HFFc6 (cell line): ENCODE measurements at regions not wholly inside any gene's neighbourhood (a gene's known extent, or its start where the extent isn't known, plus 50 kb on each side); places are given as distances from the start of the nearest gene placed in this dataset.

Experiments used
- DNase-seq: peaks from one replicate; pipeline ENCODE4 v3.0.0-alpha.2; 2018
- H3K27ac Mint-ChIP-seq: 2 replicates; pipeline ENCODE4 v1.8.0; 2020; ENCODE audit warnings: mild to moderate bottlenecking, mixed read lengths
- H3K27me3 Mint-ChIP-seq: 2 replicates; pipeline ENCODE4 v1.8.0; 2021; ENCODE audit warnings: mild to moderate bottlenecking, moderate library complexity, mixed read lengths; ENCODE audit not compliant: insufficient read depth
- H3K36me3 Mint-ChIP-seq: 2 replicates; pipeline ENCODE4 v1.8.0; 2021; ENCODE audit warnings: low read depth, mixed read lengths
- H3K4me1 Mint-ChIP-seq: 2 replicates; pipeline ENCODE4 v1.8.0; 2020; ENCODE audit warnings: low read depth, mixed read lengths
- H3K4me3 Mint-ChIP-seq: 2 replicates; pipeline ENCODE4 v1.8.0; 2020; ENCODE audit warnings: mild to moderate bottlenecking, moderate library complexity, mixed read lengths
- H3K9me3 Mint-ChIP-seq: 2 replicates; pipeline ENCODE4 v1.8.0; 2020; ENCODE audit warnings: mild to moderate bottlenecking, mixed read lengths
- CTCF ChIP-seq: fragments of 200-600 bp; sonication (generic); IDR thresholded peaks from 2 replicates; pipeline ENCODE4 v1.5.0; 2021; ENCODE audit warnings: antibody characterized with exemption, mild to moderate bottlenecking

- H3K9me3 Mint-ChIP-seq: peaks cover 52% of the 10 kb centered on the region
- TF ChIP-seq CTCF: no peak
- peak; percentile 39 for DNase-seq
- H3K27ac Mint-ChIP-seq: no peak overlapping the region
- no peaks in the 10 kb centered on the region for H3K4me1 Mint-ChIP-seq
- H3K27me3 Mint-ChIP-seq: no peaks in the 10 kb centered on the region
- H3K4me3 Mint-ChIP-seq: no peak overlapping the region
- peaks cover 8% of the 10 kb centered on the region; the same call in 1 of the 2 replicates for H3K36me3 Mint-ChIP-seq
These were observed 493.9 kb upstream of the ZNF385D start for GRCh38 chr3:22244761-22245521.

GRCh38 chr3:22245811-22246583 lies 495.0 kb upstream of the ZNF385D start:
- H3K36me3 Mint-ChIP-seq: no peaks in the 10 kb centered on the region
- no peak for TF ChIP-seq CTCF
- peaks cover 49% of the 10 kb centered on the region for H3K9me3 Mint-ChIP-seq
- DNase-seq: no peak
- no peaks in the 10 kb centered on the region for H3K4me1 Mint-ChIP-seq
- no peaks in the 10 kb centered on the region for H3K27me3 Mint-ChIP-seq
- no peak overlapping the region for H3K27ac Mint-ChIP-seq
- H3K4me3 Mint-ChIP-seq: no peak overlapping the region

- H3K4me1 Mint-ChIP-seq: no peaks in the 10 kb centered on the region
These were observed 498.6 kb upstream of the ZNF385D start for GRCh38 chr3:22249658-22250057.

DNA sequence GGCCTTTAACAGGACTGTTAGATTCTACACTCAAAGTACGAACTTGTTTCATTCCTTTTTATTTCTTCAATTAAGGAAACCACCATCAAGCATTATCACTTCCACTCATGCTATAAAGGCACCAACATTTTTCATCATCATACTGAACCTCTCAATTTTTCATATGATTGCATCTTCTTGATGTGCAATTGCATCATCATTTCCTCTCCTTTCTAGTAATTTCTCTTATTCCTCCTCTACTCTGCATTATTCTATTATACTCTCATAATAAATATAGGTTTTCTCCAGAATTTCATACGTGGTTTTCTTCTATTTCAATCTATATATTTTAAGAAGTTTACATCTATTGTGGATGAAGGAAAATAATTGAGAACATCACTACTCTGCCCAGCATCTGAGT lies 506.2 kb upstream of the ZNF385D start:
- no peak overlapping the region for H3K4me3 Mint-ChIP-seq
- H3K27ac Mint-ChIP-seq: no peak overlapping the region
- TF ChIP-seq CTCF: no peak
- no peak for DNase-seq
- no peaks in the 10 kb centered on the region for H3K36me3 Mint-ChIP-seq
- H3K9me3 Mint-ChIP-seq: peaks cover 15% of the 10 kb centered on the region
- no peaks in the 10 kb centered on the region for H3K4me1 Mint-ChIP-seq
- no peaks in the 10 kb centered on the region for H3K27me3 Mint-ChIP-seq

More at GRCh38 chr3:22249658-22250057, 498.6 kb upstream of the ZNF385D start:
- Mint-ChIP-seq H3K36me3 (no peaks in the 10 kb centered on the region), H3K9me3 (peaks cover 43% of the 10 kb centered on the region), H3K4me3 (no peak overlapping the region), H3K27me3 (no peaks in the 10 kb centered on the region), H3K27ac (no peak overlapping the region)
- DNase-seq: no peak
- no peak for TF ChIP-seq CTCF

DNA sequence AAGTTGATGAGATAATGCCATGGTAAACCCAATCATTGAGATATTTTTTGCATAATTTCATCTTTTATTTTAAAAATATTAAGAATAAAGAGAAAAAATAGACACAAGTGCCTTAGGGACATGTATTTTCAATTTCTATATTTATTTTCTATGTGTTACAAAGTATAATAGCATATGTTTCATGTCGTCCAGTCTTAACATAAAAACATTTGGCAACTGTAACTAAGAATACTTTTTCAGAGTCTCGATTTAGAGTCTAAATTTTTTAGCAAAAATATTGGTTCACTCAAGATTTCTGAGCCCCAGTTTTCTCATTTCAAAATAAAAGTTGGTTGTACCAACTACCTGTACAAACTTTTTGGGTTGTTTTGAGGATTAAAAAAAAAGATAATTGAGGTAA lies 511.4 kb upstream of the ZNF385D start:
- no peaks in the 10 kb centered on the region; the same call in 1 of the 2 replicates for H3K36me3 Mint-ChIP-seq
- H3K9me3 Mint-ChIP-seq: peaks cover 20% of the 10 kb centered on the region
- H3K27ac Mint-ChIP-seq: no peak overlapping the region
- no peaks in the 10 kb centered on the region for H3K4me1 Mint-ChIP-seq
- no peak for DNase-seq
- no peaks in the 10 kb centered on the region; the same call in 1 of the 2 replicates for H3K27me3 Mint-ChIP-seq
- no peak for TF ChIP-seq CTCF
- H3K4me3 Mint-ChIP-seq: no peak overlapping the region
